NCI-H2196 (cell line): ENCODE measurements at regions not wholly inside any gene's neighbourhood (a gene's known extent, or its start where the extent isn't known, plus 50 kb on each side); places are given as distances from the start of the nearest gene placed in this dataset.
"Not testable (repeated sequence)": the region's sequence is repeated elsewhere in the genome, so short reads cannot be mapped to it uniquely, and the experiment has no call there.

Source experiments
- DNase-seq: peaks from one replicate; lab custom pipeline; 2025; ENCODE audit not compliant: unreplicated experiment; lab: John Stamatoyannopoulos, UW

DNA sequence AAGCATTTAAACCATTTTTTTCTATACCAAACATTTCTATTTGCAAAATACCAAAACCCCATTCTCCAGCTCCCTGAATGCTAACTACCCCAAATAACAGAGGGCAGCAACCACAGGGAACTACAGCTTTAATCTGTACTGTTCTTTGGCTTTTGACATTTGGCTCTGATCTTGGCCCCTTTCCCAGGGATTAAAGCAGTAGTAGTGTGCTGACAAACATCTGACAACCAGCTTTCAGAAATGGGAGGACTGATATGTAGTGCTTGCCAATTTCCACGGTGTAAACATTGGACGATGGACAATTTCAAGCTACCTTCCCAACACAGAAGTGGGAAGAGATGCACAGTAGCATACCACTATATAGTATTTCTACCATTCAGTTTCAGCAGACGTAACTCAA is 88.4 kb upstream of the TEAD1 start:
- peak; percentile 30 for DNase-seq

- peak; percentile 4 for DNase-seq
Measured at GRCh38 chr11:12587333-12587991, 86.8 kb upstream of the TEAD1 start.

- DNase-seq = no peak
Measured at GRCh38 chr11:12591706-12592105, 82.5 kb upstream of the TEAD1 start.

DNA sequence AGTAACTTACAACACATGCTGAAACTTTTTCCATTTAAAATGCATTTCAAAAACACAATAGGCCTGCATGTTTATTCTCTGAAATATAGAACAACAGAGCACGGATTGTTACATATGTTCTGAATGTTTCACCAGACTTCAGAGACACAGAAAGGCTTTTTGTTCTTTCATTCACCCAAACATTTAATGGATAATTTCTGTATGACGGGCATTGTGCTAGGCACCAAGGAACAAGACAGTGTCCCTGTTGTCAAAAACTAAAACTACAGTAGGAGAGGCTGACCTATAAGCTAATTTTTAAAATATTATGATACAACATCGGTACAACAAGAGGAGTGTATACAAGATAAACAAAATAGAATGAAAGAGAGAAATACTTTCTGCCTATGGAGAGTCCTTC is 81.9 kb upstream of the TEAD1 start:
- no peak for DNase-seq

DNA sequence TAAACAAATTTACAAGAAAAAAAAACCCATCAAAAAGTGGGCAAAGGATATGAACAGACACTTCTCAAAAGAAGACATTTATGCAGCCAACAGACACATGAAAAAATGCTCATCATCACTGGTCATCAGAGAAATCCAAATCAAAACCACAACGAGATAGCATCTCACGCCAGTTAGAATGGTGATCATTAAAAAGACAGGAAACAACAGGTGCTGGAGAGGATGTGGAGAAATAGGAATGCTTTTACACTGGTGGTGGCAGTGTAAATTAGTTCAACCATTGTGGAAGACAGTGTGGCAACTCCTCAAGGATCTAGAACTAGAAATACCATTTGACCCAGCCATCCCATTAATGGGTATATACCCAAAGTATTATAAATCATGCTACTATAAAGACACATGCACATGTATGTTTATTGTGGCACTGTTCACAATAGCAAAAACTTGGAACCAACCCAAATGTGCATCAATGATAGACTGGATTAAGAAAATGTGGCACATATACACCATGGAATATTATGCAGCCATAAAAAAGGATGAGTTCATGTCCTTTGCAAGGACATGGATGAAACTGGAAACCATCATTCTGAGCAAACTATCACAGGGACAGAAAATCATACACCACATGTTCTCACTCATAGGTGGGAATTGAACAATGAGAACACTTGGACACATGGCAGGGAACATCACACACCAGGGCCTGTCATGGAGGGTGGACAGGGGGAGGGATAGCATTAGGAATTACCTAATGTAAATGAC is 79.0 kb upstream of the TEAD1 start:
- DNase-seq = not testable (repeated sequence)

- peak; percentile 20 for DNase-seq
Measured at GRCh38 chr11:12598330-12599256, 75.6 kb upstream of the TEAD1 start.

GRCh38 chr11:12599408-12600143 is 74.6 kb upstream of the TEAD1 start:
- DNase-seq = no peak

GRCh38 chr11:12600829-12601228 is 73.4 kb upstream of the TEAD1 start:
- no peak for DNase-seq

GRCh38 chr11:12602421-12602820 is 71.8 kb upstream of the TEAD1 start:
- DNase-seq = no peak

GRCh38 chr11:12603143-12604088 is 70.8 kb upstream of the TEAD1 start:
- no peak for DNase-seq

GRCh38 chr11:12604557-12605153 is 69.6 kb upstream of the TEAD1 start:
- DNase-seq = no peak

DNA sequence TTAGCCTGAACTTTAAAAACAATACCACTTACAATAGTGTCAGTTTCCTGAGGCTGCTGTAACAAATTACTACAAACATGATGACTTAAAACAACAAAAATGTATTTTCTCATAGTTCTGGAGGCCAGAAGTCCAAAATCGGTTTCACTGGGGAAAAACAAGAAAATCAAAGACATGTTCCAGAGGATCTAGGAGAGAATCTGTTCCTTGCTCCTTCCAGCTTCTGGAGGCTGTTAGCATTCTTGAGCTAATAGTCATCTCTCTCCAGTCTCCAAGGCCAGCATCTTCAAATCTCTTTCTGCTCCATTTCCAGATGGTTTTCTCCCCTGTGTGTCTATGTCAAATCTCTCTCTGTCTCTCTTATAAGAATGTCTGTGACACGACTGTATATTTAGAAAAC is 67.6 kb upstream of the TEAD1 start:
- DNase-seq = no peak

- not testable (repeated sequence) for DNase-seq
Measured at GRCh38 chr11:12608678-12609077, 65.5 kb upstream of the TEAD1 start.

- no peak for DNase-seq
Measured at GRCh38 chr11:12611352-12611751, 62.9 kb upstream of the TEAD1 start.

- no peak for DNase-seq
Measured at GRCh38 chr11:12617632-12618031, 56.6 kb upstream of the TEAD1 start.

DNA sequence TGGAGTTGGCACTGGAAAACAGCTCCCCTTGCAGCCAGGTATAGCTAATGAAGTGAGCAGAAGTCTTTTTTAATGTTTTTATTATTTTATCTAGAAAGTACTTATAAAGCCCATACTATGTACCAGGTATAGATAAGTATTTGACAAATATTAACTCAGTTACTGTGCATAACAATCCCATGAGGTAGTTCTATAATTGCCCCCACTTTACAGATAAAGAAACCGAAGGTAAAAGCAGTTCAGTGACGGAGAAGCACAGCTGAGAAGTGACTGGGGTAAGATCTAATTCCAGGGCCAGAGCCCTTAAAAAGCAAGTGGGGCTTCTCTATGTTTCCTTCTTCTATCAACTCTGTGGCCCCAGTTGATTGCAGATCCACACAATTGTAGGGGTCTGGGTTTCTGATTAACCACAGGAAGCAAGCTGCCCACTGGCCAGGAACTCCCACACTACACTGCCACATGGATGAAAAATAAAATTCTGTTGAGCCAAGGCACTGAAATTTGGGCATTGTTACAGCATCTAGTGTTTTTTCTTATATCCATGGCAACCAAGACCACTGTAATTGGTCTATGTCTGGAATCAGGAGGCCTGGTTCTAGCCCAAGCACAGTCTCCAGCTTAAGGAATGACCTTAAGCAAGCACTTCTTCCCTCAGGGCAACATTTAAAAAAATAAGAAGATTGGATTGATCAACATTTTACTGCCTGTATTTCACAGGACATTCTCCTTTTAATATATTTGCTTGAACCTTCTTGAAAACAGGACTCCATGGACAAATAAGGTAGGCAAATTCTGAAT is 55.3 kb upstream of the TEAD1 start:
- no peak for DNase-seq

- no peak for DNase-seq
Measured at GRCh38 chr11:12623869-12624268, 50.4 kb upstream of the TEAD1 start.
